ENCODE measurements at regions not wholly inside any gene's neighbourhood (a gene's known extent, or its start where the extent isn't known, plus 50 kb on each side); places are given as distances from the start of the nearest gene placed in this dataset.
"Not testable (repeated sequence)": the region's sequence is repeated elsewhere in the genome, so short reads cannot be mapped to it uniquely, and the experiment has no call there.

- Mint-ChIP-seq H3K36me3 (ENCODE audit: insufficient read depth, unreplicated experiment) (peaks cover 9% of the 10 kb centered on the region), H3K4me3 (ENCODE audit: low read depth, unreplicated experiment) (no peak overlapping the region), H3K9me3 (ENCODE audit: low read depth, unreplicated experiment) (no peaks in the 10 kb centered on the region), H3K27me3 (ENCODE audit: unreplicated experiment) (no peaks in the 10 kb centered on the region), H3K4me1 (ENCODE audit: low read depth, unreplicated experiment) (peaks cover 24% of the 10 kb centered on the region), H3K27ac (ENCODE audit: unreplicated experiment) (peak overlapping the region; percentile 90)
- no peak for DNase-seq
- CTCF ChIA-PET = interaction anchor here (0.8 to 1.5 kb wide), 2 partner anchors 24 to 353 kb away, joined by 7 read pairs; no protein-coding TSS in a partner anchor
- no peak for TF ChIP-seq CTCF (IDR thresholded peaks at IDR 0.05; ENCODE audit: unreplicated experiment)
- BruUV-seq (replicated peaks) = no TSS peak
- intact Hi-C loops (cut with micrococcal nuclease; ENCODE audit: unreplicated experiment) = no loop called here
These were observed 600.5 kb downstream of the LTN1 start for GRCh38 chr21:28391938-28392849.

GRCh38 chr21:28387220-28387619, 605.5 kb downstream of the LTN1 start:
- no peak overlapping the region for H3K27ac Mint-ChIP-seq (ENCODE audit: unreplicated experiment)
- H3K27me3 Mint-ChIP-seq (ENCODE audit: unreplicated experiment) = no peaks in the 10 kb centered on the region
- no peaks in the 10 kb centered on the region for H3K9me3 Mint-ChIP-seq (ENCODE audit: low read depth, unreplicated experiment)
- TF ChIP-seq CTCF (IDR thresholded peaks at IDR 0.05; ENCODE audit: unreplicated experiment) = no peak
- no peak overlapping the region for H3K4me3 Mint-ChIP-seq (ENCODE audit: low read depth, unreplicated experiment)
- H3K4me1 Mint-ChIP-seq (ENCODE audit: low read depth, unreplicated experiment) = peaks cover 16% of the 10 kb centered on the region
- no peak for DNase-seq
- CTCF ChIA-PET = interaction anchor here (0.6 kb wide), 1 partner anchor 288 kb away, joined by 5 read pairs; no protein-coding TSS in a partner anchor
- no TSS peak for BruUV-seq (replicated peaks)
- intact Hi-C loops (cut with micrococcal nuclease; ENCODE audit: unreplicated experiment) = no loop called here
- no peaks in the 10 kb centered on the region for H3K36me3 Mint-ChIP-seq (ENCODE audit: insufficient read depth, unreplicated experiment)

DNA sequence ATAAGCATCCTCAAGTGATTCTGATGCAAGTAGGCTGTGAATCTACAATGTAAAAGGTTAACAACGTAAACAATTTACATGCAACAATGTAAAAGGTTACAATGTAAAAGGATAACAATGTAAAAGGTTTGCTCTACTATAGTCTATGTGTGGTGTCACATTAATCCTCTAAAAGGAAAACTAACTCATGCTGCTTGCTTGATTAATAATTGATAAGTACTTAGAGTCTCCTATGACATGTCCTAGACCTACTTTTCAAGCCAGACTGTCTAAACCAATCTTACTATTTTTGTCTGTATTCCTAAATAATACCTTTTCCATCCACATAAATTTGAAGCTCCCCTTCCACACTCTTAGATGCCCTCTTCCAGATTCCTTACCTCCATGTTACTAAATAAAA, 606.8 kb downstream of the LTN1 start:
- H3K9me3 Mint-ChIP-seq (ENCODE audit: low read depth, unreplicated experiment) = no peaks in the 10 kb centered on the region
- no peak for TF ChIP-seq CTCF (IDR thresholded peaks at IDR 0.05; ENCODE audit: unreplicated experiment)
- no TSS peak for BruUV-seq (replicated peaks)
- intact Hi-C loops (cut with micrococcal nuclease; ENCODE audit: unreplicated experiment) = no loop called here
- no peaks in the 10 kb centered on the region for H3K27me3 Mint-ChIP-seq (ENCODE audit: unreplicated experiment)
- DNase-seq = no peak
- CTCF ChIA-PET = no interaction called here
- no peak overlapping the region for H3K27ac Mint-ChIP-seq (ENCODE audit: unreplicated experiment)
- H3K4me1 Mint-ChIP-seq (ENCODE audit: low read depth, unreplicated experiment) = peaks cover 9% of the 10 kb centered on the region
- no peak overlapping the region for H3K4me3 Mint-ChIP-seq (ENCODE audit: low read depth, unreplicated experiment)
- no peaks in the 10 kb centered on the region for H3K36me3 Mint-ChIP-seq (ENCODE audit: insufficient read depth, unreplicated experiment)

DNA sequence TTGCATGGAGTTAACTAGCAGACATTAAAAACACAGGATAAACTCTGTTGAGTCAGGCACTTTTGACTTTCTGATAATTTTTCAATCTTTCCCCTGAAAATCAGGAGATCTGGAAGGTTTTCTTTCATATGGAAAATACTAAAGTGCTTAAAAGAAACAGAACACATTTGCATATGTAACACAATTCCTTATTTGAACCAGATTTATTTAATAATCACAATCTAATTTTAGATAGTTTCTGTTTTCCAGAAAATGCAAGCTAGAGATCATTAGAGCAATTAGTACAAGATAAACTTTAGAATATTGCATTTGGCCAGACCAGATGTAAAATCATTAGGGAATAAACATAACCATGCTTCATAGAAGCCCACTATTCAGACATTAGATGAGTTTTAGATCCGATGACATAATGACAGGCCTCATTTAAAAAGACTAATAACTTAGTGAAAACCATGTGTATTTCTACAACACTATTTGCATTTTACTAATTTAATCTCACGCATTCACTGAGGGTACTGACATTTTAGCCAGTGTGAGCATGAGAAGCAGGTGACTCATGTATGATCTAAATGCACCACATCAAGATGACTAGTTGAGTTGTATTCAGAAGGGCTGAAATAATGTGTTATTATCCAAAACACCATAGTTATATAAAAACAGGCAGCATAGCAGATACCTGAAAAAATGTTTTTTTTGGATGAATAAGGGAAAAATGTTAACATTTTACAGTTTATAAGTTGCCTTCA, 611.5 kb downstream of the LTN1 start:
- H3K4me3 Mint-ChIP-seq (ENCODE audit: low read depth, unreplicated experiment); DNase-seq; H3K36me3 Mint-ChIP-seq (ENCODE audit: insufficient read depth, unreplicated experiment); CTCF ChIA-PET; H3K9me3 Mint-ChIP-seq (ENCODE audit: low read depth, unreplicated experiment); H3K27ac Mint-ChIP-seq (ENCODE audit: unreplicated experiment); intact Hi-C loops (cut with micrococcal nuclease; ENCODE audit: unreplicated experiment); H3K27me3 Mint-ChIP-seq (ENCODE audit: unreplicated experiment); BruUV-seq (replicated peaks): not testable (repeated sequence)
- peaks cover 18% of the 10 kb centered on the region for H3K4me1 Mint-ChIP-seq (ENCODE audit: low read depth, unreplicated experiment)
